H1 (cell line): ENCODE measurements at regions not wholly inside any gene's neighbourhood (a gene's known extent, or its start where the extent isn't known, plus 50 kb on each side); places are given as distances from the start of the nearest gene placed in this dataset.

Source experiments
- CTCF ChIA-PET: fragments of 300-600 bp; sonication (Branson Sonifier 250); formaldehyde crosslinking; loops from one replicate; lab custom pipeline; 2021; ENCODE audit not compliant: partially characterized antibody; lab: Charles Lee
- POLR2A ChIA-PET: fragments of 300-600 bp; sonication (Branson Sonifier 250); formaldehyde crosslinking; loops from one replicate; lab custom pipeline; 2021; ENCODE audit warnings: inconsistent platforms; ENCODE audit not compliant: partially characterized antibody; lab: Charles Lee
- DNase-seq, 2 experiments: peaks; one replicate each; pipeline versions ENCODE4 v3.0.0 to v3.0.0-alpha.2; 2010 to 2022; ENCODE audit warnings: low spot score in 2 of 2, low read depth in 1 of 2, mixed read lengths in 1 of 2
- FAIRE-seq: peaks from 2 replicates; lab custom pipeline; 2011; peaks lifted over from hg19 to GRCh38; lab: Jason Lieb, UNC
- H2AFZ ChIP-seq: 2 replicates; pipeline ENCODE4 v1.8.1; 2012; ENCODE audit warnings: low read length, inconsistent platforms
- H2AK5ac ChIP-seq: 2 replicates; pipeline ENCODE4 v1.6.1; 2013; ENCODE audit warnings: low read depth, low read length
- H2BK120ac ChIP-seq: replicated peaks from 2 replicates; pipeline ENCODE3; 2013; ENCODE audit warnings: low read depth, low read length, inconsistent platforms
- H2BK12ac ChIP-seq: 2 replicates; pipeline ENCODE4 v1.6.1; 2013; ENCODE audit warnings: low read depth, low read length
- H2BK15ac ChIP-seq: 2 replicates; pipeline ENCODE4 v1.6.1; 2013; ENCODE audit warnings: low read length
- H2BK20ac ChIP-seq: 2 replicates; pipeline ENCODE4 v1.6.1; 2013; ENCODE audit warnings: low read length
- H2BK5ac ChIP-seq: 2 replicates; pipeline ENCODE4 v1.6.1; 2013; ENCODE audit warnings: low read depth, low read length
- H3K14ac ChIP-seq: 2 replicates; pipeline ENCODE4 v1.6.1; 2013; ENCODE audit warnings: inconsistent platforms; ENCODE audit not compliant: insufficient read length
- H3K18ac ChIP-seq: 2 replicates; pipeline ENCODE4 v1.6.1; 2013; ENCODE audit warnings: low read length; ENCODE audit errors: extremely low read depth
- H3K23ac ChIP-seq: 2 replicates; pipeline ENCODE4 v1.6.1; 2013; ENCODE audit warnings: inconsistent platforms; ENCODE audit not compliant: insufficient read length
- H3K23me2 ChIP-seq: 2 replicates; pipeline ENCODE4 v1.6.1; 2013; ENCODE audit warnings: low read depth, low read length
- H3K27ac ChIP-seq: 2 replicates; pipeline ENCODE4 v1.6.1; 2011; ENCODE audit warnings: low read depth, low read length, inconsistent platforms
- H3K27me3 ChIP-seq, 4 experiments: replicated peaks in 1 of 4; 1 replicate in 1 of 4; 2 replicates in 3 of 4; pipeline versions ENCODE4 v1.6.1 to v1.8.1; 2011 to 2013; ENCODE audit warnings: low read length in 3 of 4, mild to moderate bottlenecking in 3 of 4, inconsistent platforms in 2 of 4, mixed read lengths in 2 of 4, moderate library complexity in 1 of 4; ENCODE audit not compliant: control insufficient read depth in 3 of 4, insufficient read depth in 3 of 4; ENCODE audit errors: extremely low read depth in 1 of 4
- H3K36me3 ChIP-seq, 4 experiments: 2 replicates each; pipeline versions ENCODE4 v1.6.1 to v1.8.1; 2011 to 2013; ENCODE audit warnings: mild to moderate bottlenecking in 4 of 4, low read length in 3 of 4, moderate library complexity in 2 of 4, control low read depth in 1 of 4, inconsistent platforms in 1 of 4; ENCODE audit not compliant: insufficient read depth in 4 of 4, control insufficient read depth in 2 of 4
- H3K4ac ChIP-seq: replicated peaks from 2 replicates; pipeline ENCODE3; 2013; ENCODE audit warnings: low read length, low read depth, mixed read lengths, inconsistent platforms; ENCODE audit not compliant: insufficient read length
- H3K4me1 ChIP-seq, 4 experiments: replicated peaks in 1 of 4; 1 replicate in 1 of 4; 2 replicates in 3 of 4; pipeline versions ENCODE4 v1.6.1 to v1.8.1; 2011 to 2013; ENCODE audit warnings: low read length in 3 of 4, inconsistent platforms in 2 of 4, mixed read lengths in 1 of 4; ENCODE audit not compliant: insufficient read depth in 4 of 4, control insufficient read depth in 3 of 4
- H3K4me2 ChIP-seq, 2 experiments: 2 replicates each; pipeline versions ENCODE4 v1.6.1 to v1.8.1; 2011 to 2013; ENCODE audit warnings: low read depth in 2 of 2, low read length in 2 of 2, control low read depth in 1 of 2, inconsistent platforms in 1 of 2, mild to moderate bottlenecking in 1 of 2; ENCODE audit not compliant: insufficient read depth in 1 of 2
- H3K4me3 ChIP-seq, 4 experiments: fragments of 200-600, 300-600 bp in 1 of 4; sonication (generic), shearing (Covaris generic), sonication (Bioruptor Twin) in 1 of 4; 2 replicates each; pipeline versions ENCODE4 v1.5.1 to v1.8.1; 2011 to 2016; ENCODE audit warnings: low read length in 4 of 4, low read depth in 3 of 4, control low read depth in 2 of 4, inconsistent platforms in 2 of 4, mild to moderate bottlenecking in 2 of 4, mixed read lengths in 1 of 4, moderate library complexity in 1 of 4; ENCODE audit not compliant: insufficient read depth in 2 of 4; ENCODE audit errors: extremely low read depth in 1 of 4
- H3K56ac ChIP-seq: replicated peaks from 2 replicates; pipeline ENCODE3; 2013; ENCODE audit warnings: low read depth, mild to moderate bottlenecking, mixed read lengths, low read length, inconsistent platforms; ENCODE audit not compliant: insufficient read length
- H3K79me1 ChIP-seq: 2 replicates; pipeline ENCODE4 v1.6.1; 2013; ENCODE audit warnings: low read depth, low read length, control low read depth
- H3K79me2 ChIP-seq, 2 experiments: 2 replicates each; pipeline versions ENCODE4 v1.6.1 to v1.8.1; 2012 to 2013; ENCODE audit warnings: low read length in 2 of 2, mild to moderate bottlenecking in 2 of 2, inconsistent platforms in 1 of 2; ENCODE audit not compliant: insufficient read depth in 2 of 2, control insufficient read depth in 1 of 2
- H3K9ac ChIP-seq, 4 experiments: replicated peaks in 1 of 4; 1 replicate in 1 of 4; 2 replicates in 3 of 4; pipeline versions ENCODE4 v1.6.1 to v1.8.1; 2011 to 2013; ENCODE audit warnings: low read depth in 3 of 4, low read length in 3 of 4, control low read depth in 2 of 4, mild to moderate bottlenecking in 2 of 4, moderate library complexity in 2 of 4, inconsistent platforms in 1 of 4; ENCODE audit errors: extremely low read depth in 1 of 4
- H3K9me3 ChIP-seq, 2 experiments: 2 replicates each; pipeline versions ENCODE4 v1.6.1 to v1.8.1; 2012 to 2013; ENCODE audit warnings: mild to moderate bottlenecking in 2 of 2, moderate library complexity in 2 of 2, control low read depth in 1 of 2, inconsistent platforms in 1 of 2, low read depth in 1 of 2, low read length in 1 of 2, mixed read lengths in 1 of 2; ENCODE audit not compliant: insufficient read depth in 2 of 2
- H4K20me1 ChIP-seq, 2 experiments: replicated peaks in 1 of 2; 2 replicates each; pipeline versions ENCODE3 to v1.8.1; 2011 to 2013; ENCODE audit warnings: inconsistent platforms in 2 of 2, low read length in 2 of 2, mild to moderate bottlenecking in 1 of 2; ENCODE audit not compliant: insufficient read depth in 2 of 2, control insufficient read depth in 1 of 2
- H4K5ac ChIP-seq: 2 replicates; pipeline ENCODE4 v1.6.1; 2013; ENCODE audit warnings: low read length, low read depth, mixed read lengths, inconsistent platforms; ENCODE audit not compliant: insufficient read length
- H4K8ac ChIP-seq: 2 replicates; pipeline ENCODE4 v1.8.0; 2013; ENCODE audit warnings: mild to moderate bottlenecking, moderate library complexity, low read length, inconsistent platforms; ENCODE audit not compliant: insufficient read depth; ENCODE audit errors: extremely low read depth
- H4K91ac ChIP-seq: replicated peaks from 2 replicates; pipeline ENCODE3; 2013; ENCODE audit warnings: low read length, mixed read lengths, inconsistent platforms; ENCODE audit not compliant: insufficient read length
- CREB1 ChIP-seq: IDR thresholded peaks from 2 replicates; pipeline ENCODE4 v1.6.1; 2012; ENCODE audit warnings: inconsistent platforms
- CTBP2 ChIP-seq: IDR thresholded peaks from 2 replicates; pipeline ENCODE4 v1.7.0; 2011; ENCODE audit warnings: borderline replicate concordance, mild to moderate bottlenecking, moderate library complexity, mixed read lengths, low read length; ENCODE audit not compliant: insufficient read depth, insufficient read length
- GTF2F1 ChIP-seq: IDR thresholded peaks from 2 replicates; pipeline ENCODE4 v1.6.1; 2012; ENCODE audit warnings: low read depth, low read length, improper control_type of control experiment, borderline replicate concordance
- HDAC2 ChIP-seq, 2 experiments: fragments of 300-600 bp in 1 of 2; sonication (generic) in 1 of 2; IDR thresholded peaks; 2 replicates each; pipeline ENCODE4 v1.6.1; 2011 to 2012; ENCODE audit warnings: low read depth in 2 of 2, low read length in 2 of 2, mild to moderate bottlenecking in 2 of 2, moderate library complexity in 2 of 2, borderline replicate concordance in 1 of 2, inconsistent platforms in 1 of 2
- MAX ChIP-seq: IDR thresholded peaks from 2 replicates; pipeline ENCODE4 v1.6.1; 2012; ENCODE audit warnings: inconsistent platforms
- POU5F1 ChIP-seq: IDR thresholded peaks from 2 replicates; pipeline ENCODE4 v1.6.1; 2011; ENCODE audit warnings: low read depth, mild to moderate bottlenecking, low read length, moderate library complexity
- RBBP5 ChIP-seq: IDR thresholded peaks from 2 replicates; pipeline ENCODE4 v1.7.1; 2012; ENCODE audit warnings: low read depth, mild to moderate bottlenecking, inconsistent platforms, low read length, moderate library complexity, borderline replicate concordance
- RFX5 ChIP-seq: IDR thresholded peaks from 2 replicates; pipeline ENCODE4 v1.6.1; 2011; ENCODE audit warnings: low read depth, low read length, improper control_type of control experiment, borderline replicate concordance
- RNF2 ChIP-seq: fragments of 200-900, 300-1000 bp; sonication (generic); IDR thresholded peaks from 2 replicates; pipeline ENCODE4 v1.7.1; 2016; ENCODE audit warnings: borderline replicate concordance, low read depth, mild to moderate bottlenecking, antibody characterized with exemption, low read length; ENCODE audit not compliant: poor library complexity, severe bottlenecking; ENCODE audit errors: missing control alignments
- TEAD4 ChIP-seq: IDR thresholded peaks from 2 replicates; pipeline ENCODE4 v1.6.1; 2012; ENCODE audit warnings: low read depth, low read length, inconsistent platforms, mixed read lengths
- ZNF274 ChIP-seq: IDR thresholded peaks from 2 replicates; pipeline ENCODE4 v1.7.0; 2012; ENCODE audit warnings: low read length, borderline replicate concordance; ENCODE audit errors: extremely low read depth
- WGBS, 2 experiments: shearing (Covaris generic) in 1 of 2; methylation state at CpG; one replicate each; pipeline versions ENCODE4 v1.1.6 to v1.1.7; 2013 to 2015; ENCODE audit warnings: low lambda C conversion rate in 2 of 2, mixed read lengths in 2 of 2, inconsistent platforms in 1 of 2, low coverage in 1 of 2, missing lambda C conversion rate in 1 of 2; ENCODE audit not compliant: insufficient replicate concordance in 2 of 2, insufficient coverage in 1 of 2, insufficient read length in 1 of 2; ENCODE audit errors: extremely low coverage in 1 of 2, missing lambda C conversion rate in 1 of 2; 5-methylcytosine and 5-hydroxymethylcytosine counted together

- Histone ChIP-seq H3K56ac (no peak overlapping the region), H4K5ac (no peak overlapping the region), H4K20me1 (no peaks in the 10 kb centered on the region), H4K91ac (no peak overlapping the region), H3K14ac (no peak overlapping the region), H3K4me3 (no peak overlapping the region), H2BK12ac (0 out of 2 replicates have a peak overlapping the region, but pooled peaks have one; percentile 39), H4K8ac (no peak overlapping the region), H2BK15ac (no peak overlapping the region), H3K27ac (no peak overlapping the region), H3K23ac (no peak overlapping the region), H2BK120ac (no peak overlapping the region), H3K4me2 (no peak overlapping the region), H3K18ac (no peak overlapping the region), H3K4me1 (no peaks in the 10 kb centered on the region), H2AK5ac (no peak overlapping the region), H3K23me2 (no peaks in the 10 kb centered on the region; the same call in 1 of the 2 replicates), H2BK5ac (no peak overlapping the region), H3K27me3 (no peaks in the 10 kb centered on the region), H3K9ac (no peak overlapping the region), H3K79me1 (no peaks in the 10 kb centered on the region), H3K4ac (no peak overlapping the region), H3K79me2 (no peaks in the 10 kb centered on the region), H3K36me3 (no peaks in the 10 kb centered on the region), H2AFZ (no peak overlapping the region), H2BK20ac (no peak overlapping the region), H3K9me3 (no peaks in the 10 kb centered on the region; a peak in 2 of 4 replicates)
- DNase-seq (no peak), FAIRE-seq (no peak)
- 80% methylated on average over 9 of the region's 9 CpGs; no CpG with 5 or more reads in 1 of the 2 experiments for WGBS, 2 experiments
- ChIA-PET CTCF (no interaction called here), POLR2A (no interaction called here)
- TF ChIP-seq RBBP5: no peak
- no peak for TF ChIP-seq CTBP2
- TF ChIP-seq POU5F1: no peak
- TF ChIP-seq CREB1: no peak
- TF ChIP-seq MAX: no peak
- TF ChIP-seq RFX5: no peak
- TF ChIP-seq HDAC2 (IDR thresholded peaks at IDR 0.05; ENCODE audit: borderline replicate concordance in 1 of 2, low read depth in 2 of 2, low read length in 2 of 2): no peak
- TF ChIP-seq ZNF274: no peak
- TF ChIP-seq RNF2: no peak
- no peak for TF ChIP-seq TEAD4
- no peak for TF ChIP-seq GTF2F1
Measured at GRCh38 chr16:14346278-14347142, 275.4 kb downstream of the MRTFB start.
